GM21717 (cell line): ENCODE measurements at regions not wholly inside any gene's neighbourhood (a gene's known extent, or its start where the extent isn't known, plus 50 kb on each side); places are given as distances from the start of the nearest gene placed in this dataset.
A peak's percentile ranks its signal among the peaks of the same experiment; 100 is the strongest.

Experiments used
- ATAC-seq: cut with Tn5 transposase; IDR thresholded peaks from one replicate; pipeline ENCODE4 v1.9.1; 2021; ENCODE audit warnings: mild to moderate bottlenecking, moderate library complexity; ENCODE audit not compliant: unreplicated experiment

DNA sequence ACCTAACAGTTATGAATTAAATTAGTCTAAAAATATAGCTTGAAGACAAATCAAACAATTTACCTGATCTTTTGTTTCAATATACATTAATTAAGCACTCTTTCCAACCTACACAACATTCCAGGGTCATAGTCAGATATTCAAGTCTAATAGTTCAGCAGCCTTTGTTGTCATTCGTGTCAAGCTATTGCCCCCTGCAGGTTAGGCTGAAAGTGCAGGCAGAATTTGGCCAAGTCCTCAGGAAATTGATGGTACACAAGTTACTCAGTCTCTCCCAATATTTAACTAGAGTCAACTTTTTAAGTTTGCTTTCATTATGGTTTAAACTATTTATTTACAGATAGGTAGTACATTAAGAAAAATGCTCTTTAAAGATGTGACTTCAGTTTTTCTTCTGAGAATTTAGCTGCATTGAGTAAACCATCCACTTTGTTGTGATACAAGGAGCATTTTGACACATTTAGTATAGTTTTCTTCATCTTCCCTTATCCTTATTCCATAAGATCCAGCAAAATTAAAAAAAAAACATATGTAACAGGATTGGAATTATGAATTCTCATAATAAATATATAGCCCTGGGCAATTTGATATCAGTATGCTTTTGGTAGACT lies 130.3 kb upstream of the DPYD start:
- peak; percentile 51 for ATAC-seq

DNA sequence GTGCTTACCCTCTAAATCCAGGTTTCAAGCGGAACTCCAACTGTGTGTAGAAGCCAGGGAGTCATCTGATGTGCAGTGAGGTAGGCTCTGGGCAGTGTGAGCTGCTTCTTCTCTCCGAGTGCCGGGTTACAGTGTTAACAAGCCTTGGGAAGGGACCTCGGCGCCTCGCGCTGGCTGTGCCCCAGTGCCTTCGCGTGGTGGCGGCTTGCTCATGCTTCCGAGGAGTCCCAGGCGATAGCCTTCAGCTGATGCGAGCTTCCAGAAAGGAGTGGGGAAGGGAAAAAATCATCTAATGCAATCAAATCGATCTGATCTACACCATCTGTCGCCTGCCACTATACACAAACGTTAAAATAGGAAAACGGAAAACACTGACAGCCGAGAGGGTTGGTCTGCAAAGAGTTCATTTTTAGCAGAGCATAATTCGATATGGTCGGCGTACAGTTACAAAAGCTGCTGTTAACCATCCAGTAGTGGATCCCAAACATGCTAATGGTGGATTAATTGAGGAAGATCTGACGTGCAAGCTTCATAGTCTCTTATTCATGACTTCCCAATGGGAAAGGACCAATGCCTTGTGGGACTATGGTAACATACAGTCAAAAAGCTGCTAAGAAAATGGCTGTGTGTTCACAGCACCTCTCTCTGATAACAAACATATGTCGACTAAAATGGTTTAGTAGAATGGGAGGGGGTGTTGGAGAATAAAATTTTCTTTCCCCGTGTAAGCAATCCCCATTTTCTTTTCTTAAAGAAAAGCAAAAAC lies 128.7 kb upstream of the DPYD start:
- no peak for ATAC-seq

DNA sequence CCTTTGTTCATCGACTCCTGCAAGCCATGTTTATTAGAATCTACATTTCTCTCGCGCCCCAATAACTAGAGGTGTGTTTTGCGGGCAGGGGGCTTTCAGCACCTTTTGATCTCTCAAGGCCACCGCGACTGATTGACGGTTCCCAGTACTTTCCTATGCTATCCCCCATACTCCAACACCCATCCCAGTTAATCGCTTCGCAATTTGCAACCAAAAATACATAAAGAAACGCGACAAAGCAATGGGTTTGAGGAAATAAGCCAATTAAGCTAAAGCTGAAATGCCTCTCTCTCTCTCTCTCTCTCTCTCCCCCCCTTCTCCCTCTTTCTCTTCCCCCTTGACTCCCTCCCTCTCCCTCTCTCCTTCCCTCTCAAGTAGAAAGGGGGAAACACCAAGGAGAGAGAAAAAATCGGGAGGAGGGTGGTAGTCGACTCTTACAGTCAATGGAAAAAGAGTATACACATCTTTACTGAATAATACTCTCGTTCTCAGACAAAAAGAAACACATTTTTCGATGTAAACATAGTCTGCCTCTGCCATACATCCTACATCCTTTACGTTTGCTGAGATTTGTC lies 128.0 kb upstream of the DPYD start:
- ATAC-seq: no peak

DNA sequence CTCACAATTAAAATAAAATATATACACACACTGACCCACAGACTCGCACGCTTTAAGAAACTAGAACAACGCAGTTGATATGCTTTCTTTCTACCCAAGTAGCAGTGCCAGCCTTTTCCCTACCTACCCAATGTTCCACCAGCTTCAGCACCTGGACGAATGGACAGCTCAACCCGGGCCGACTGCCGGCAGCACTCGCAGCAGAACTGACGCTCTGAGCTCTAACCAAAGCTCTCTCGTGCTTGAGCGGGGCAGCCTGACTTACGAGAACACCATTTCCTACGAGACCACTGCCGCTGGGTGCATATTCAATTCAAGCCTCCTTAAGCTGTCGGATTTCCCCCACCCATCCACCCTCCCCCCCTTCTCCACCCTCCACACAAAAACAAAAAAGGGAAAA lies 127.4 kb upstream of the DPYD start:
- no peak for ATAC-seq

DNA sequence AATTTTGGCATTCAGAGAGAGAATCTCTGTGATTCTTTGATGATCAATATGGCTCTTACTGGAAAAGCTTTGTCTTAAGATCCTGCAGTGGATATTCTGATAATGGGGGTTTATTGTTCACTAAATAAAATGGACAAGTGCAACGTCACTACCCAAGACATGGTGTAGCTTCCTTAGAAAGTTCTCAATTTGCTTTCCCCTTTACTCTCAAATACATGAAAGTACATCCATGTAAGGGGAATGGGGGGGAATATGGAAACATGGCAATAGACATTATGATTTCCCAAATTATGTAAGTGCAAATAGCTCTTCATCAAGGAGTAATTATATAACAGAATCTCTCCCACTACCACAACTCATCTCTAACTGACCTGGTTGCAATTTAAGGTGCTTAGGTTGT lies 126.3 kb upstream of the DPYD start:
- ATAC-seq: no peak

DNA sequence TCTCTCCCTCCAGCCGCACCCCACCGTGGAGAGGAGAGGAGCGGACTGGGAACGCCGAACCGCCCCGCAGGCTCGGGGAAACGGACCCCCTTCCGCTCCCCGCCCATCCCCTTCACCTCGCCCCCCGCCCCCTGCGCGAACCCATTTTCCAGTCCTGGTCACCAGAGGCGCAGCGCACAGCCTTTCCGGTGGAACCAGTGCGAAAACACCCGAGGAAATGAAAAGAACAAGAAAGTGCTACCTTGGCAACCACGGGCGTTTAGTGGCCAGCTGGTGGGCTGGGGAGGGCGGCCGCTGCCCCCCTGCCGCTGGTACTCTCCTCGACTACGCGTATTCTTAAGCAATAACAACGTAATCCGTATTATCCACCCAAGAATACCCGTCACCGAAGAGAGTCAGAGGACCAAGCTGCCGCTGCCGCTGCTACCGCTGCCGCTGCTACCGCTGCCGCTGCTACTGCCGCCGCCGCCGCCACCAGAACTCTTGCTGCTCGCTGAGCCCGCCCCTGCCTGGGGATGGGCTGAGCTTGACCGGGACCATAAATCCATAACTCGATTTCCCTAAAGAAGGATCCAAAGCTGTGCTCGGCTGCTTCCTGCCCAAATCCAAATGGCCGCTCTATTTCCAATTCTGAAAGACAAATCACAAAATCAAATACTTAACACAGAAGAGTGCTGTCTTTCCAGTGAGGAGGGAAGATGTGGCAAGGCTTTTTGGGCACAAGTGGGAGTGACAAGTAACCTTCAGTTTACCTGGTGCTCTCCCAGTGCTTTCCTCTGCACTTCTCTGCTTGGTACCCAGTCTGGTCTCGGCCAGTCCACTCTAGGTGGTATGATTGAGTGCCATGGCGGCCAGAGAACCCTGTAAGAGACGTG lies 125.2 kb upstream of the DPYD start:
- ATAC-seq: no peak

DNA sequence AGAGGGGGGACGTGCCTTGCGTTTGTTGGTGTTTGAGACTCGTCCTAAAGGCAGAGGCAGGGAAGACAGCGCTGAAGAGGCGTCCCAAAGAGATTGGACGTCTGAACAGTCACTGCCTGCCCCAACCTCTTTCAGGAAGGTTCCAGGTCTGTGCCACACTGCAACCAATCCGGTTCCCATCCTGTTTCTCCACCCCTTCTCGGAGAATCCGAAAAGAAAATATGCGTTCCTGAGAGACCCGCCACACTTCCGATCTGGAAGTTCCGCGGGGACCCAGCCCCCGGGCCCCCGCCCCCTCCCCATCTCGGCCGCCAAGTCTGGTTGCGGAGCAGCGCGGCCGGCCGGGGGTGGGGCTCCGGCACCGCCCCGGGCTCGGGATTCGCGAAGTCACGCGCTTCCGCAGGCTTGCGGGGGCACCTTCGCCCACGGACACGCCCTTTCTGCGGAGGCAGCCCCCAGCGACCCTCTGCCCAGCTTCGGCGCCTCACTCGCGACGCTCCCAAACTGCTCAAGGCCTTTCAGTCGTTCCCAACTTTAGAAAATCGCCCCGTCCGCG lies 124.5 kb upstream of the DPYD start:
- ATAC-seq: no peak

DNA sequence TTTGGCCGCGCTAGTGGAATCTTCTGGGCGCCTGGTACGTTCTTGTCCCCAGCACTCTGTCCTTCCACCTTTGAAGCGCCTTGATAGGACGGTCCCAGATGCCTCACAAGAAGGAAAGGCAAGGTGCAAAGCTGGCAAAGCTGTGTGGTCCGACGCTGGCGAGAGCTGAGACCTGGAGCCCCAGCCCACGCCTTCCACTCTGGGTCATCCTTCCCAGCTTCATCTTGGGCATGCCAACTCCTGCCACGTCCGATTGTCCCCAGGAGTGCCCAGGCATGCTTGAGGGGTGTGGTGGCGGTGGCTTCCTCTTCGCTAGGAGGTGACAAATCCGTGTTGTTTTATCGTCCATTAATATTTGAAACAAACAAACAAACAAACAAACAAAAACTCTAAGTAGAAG lies 123.9 kb upstream of the DPYD start:
- ATAC-seq: no peak

DNA sequence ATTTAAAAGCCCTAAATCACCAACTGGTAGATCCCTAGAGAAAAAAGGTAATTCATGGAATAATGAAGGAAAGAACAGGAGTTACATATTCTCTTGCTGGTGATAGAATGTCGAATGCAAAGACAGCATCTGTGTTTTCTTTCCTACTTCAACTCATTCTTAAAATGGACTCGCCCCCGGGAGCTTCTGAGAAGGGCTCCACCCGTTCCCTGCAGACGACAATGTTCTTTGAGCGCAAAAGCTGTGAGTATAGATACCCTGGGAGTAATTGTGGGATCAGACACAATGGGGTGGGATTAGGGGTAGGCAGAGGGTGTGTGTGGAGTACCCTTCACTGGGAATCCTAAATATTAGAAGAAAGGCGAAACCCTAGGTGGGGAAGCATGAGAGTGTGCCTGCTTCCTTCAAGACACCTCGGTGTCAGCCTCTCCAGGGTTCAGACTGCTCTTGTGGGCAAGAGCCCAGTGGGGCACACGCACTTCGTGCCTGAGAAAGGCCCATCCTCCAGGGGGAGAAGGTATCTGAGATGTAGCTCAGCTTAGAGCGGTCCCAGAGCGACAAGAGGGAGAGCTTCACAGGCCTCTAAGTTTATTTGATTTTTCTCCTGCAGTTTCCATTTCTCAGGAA lies 123.3 kb upstream of the DPYD start:
- no peak for ATAC-seq

DNA sequence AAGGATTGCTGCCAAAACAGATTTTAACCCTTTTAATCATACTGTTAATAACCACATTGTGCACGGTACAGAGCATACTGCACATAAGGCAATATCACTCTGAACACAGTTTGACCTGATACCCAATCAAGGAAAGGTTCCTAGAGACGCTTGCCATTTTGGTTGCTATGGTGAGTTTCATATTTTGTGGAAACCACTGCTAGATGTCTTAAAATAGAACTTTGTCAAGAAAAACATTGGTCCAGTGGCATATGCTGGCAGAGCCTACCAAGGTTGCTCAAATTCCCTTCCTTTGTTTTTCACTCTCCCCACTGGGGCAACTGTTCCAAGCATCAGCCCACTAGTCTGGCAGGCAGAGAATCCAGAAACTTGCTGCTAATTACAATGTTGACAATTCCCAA lies 114.8 kb upstream of the DPYD start:
- ATAC-seq: no peak

DNA sequence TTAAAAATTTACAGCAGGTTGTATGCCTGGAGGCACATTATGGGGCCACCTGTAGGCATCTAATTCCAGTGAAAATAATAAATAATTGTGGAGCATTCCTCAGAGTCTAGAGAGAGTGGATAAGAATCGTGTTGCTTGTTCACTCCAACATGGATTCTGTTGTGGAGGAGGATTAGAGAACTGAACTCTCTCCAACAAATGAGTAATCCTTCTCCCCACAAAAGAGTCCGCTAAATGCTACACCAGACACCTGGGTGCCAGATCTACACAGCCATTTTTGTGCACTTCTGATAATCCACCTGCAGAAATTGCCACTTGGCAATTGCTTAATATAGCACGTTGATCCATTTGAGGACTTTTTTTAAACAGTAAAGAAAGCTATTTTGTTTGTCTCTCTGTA lies 113.7 kb upstream of the DPYD start:
- no peak for ATAC-seq

DNA sequence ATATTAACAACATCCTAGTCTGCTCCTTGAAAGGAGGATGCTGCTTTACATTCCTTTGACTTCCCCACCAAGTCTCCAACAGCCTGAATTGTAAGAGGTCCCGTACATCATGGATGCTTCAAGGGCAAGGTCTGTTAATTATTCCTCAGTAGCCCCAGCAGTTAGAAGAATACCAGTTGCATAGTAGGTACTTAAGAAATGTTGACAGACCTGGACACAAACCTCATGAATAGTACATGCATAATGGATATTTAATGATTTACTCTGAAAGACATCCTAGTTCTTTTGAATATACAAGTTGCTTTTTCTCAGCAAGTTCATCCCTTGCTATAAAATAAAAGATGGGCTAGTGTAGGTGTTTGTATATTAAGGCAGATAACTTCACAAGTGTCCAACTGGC lies 112.1 kb upstream of the DPYD start:
- no peak for ATAC-seq

DNA sequence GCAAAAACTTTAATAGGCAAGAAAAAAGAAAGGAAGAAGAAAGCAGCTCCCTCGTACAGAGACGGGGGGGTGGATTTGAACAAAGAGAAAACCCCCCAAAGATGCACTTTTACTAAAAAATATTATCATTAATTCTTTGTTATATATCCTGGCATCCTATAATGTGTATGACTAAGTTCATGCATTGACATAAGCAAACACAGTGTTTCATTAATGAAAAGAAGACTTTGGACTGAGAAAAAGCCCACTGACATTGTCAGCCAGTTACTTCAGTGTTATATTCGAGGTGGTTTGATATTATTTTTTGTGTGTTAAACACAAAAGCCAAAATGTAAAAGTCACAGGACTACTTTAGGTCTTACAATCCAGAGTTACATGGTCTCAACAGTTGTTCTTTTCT lies 110.1 kb upstream of the DPYD start:
- no peak for ATAC-seq

DNA sequence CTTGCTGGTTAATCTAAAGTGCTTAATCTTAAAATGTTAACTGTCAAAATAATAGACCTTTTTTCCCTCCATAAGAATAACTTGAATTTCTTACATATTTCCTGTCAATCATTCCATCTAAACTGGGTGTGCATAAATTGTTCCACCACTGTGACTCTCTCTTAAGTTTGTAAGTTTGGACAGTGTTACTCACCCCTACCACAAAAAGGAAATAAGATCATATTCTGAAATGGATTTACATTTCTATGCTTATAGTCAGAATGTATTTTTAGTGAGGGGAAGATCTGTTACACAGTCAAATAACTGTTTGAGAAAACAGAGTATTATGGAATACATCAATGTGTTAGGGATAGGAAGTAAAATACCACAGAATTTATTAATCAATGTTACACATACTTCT lies 109.6 kb upstream of the DPYD start:
- ATAC-seq: no peak

DNA sequence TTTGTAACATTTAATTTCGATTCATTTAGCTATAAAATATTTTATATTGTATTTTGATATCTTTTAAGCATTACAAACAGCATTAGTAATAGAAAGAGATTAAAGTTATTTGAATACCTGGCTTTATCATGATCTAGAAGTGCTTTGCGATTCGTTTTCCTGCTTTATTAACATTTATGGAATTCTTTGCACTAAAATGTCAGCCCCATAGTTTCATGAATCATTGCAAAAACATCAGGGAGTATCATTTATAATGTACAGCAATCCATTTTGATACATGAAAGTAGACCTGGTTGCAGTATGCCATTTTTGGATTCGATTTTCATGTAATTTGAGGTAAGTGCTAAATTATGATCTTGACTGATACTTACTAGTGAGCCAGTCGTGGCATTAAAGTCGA lies 108.0 kb upstream of the DPYD start:
- ATAC-seq: no peak

DNA sequence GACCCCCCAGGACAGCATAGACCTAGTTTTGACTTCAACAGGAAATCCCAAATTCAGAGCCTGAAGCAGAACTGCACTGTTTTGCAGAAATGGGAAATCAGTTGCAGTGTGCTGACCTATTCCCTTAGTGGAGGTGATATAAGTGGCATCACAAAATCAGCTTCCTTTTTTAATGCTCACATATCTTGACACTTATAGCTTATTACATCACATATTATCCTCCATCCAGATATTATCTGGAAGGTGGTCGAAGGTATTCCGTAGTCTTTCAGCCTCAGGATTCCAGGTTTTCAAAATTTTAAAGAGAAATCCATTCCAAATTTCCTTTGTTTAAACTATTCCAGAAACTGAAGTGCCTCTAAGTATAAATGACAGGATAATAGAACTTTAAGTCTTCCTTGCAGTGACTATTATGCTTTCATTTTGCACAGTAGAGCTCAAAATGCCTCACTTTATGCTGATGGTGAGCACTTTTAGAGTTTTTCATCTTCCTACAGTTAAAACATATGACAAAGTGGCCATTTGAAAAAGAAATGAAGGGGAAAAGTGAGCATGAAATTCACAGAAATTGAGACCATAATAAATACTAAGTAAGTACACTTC lies 106.4 kb upstream of the DPYD start:
- no peak for ATAC-seq

DNA sequence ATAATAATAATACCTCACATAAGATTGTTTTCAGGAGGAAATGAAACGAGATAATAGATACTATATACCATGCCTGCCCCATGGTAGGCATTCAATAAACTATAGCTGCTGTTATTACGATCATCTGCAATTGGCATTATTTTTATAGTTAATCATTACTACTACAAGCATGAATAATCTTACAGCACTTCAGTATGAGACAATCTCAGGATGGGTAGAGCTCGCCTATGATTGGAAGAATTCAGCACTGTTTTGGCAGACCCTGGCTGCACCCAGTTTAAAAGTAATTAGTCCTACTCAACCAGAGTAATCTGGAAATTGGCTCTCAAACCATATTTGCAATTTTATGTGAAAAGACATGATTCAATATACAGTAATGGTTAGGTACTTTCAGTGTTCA lies 105.0 kb upstream of the DPYD start:
- no peak for ATAC-seq

DNA sequence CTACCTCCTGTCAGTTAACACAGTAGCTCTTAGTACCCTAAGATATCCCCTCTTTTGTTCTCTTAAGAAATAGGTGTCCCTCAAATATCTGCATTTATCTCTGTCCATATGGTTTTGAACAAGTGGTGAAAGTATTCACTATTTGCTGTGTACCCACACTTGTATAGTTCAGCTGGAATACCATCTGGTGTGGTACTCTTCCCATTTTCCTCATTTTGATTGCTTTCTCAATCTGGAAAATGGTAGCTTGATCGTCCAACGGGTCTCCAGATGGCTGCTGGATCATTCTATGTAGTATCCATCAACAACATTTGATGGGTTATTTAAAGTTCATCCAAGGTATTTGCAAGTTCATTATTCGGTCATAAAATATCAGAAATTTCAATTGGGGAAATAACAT lies 100.3 kb upstream of the DPYD start:
- no peak for ATAC-seq

DNA sequence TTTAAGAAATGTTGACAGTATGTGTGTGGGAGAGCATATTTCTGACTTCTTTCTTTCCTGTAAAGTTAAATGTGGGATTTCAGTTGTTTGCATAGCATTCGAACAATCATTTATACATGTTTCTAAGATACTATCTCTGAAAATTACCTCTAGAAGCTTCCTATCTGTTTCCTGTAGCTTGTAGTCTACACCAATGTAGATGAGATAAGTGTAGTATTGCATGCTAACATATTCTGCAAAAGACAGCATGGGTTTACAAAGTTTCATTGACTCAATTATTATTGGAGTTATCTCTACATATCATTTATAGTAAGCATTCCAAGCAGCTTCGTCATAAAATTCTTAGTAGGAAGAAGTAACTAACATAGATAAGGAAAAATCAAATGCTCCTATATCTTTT lies 98.9 kb upstream of the DPYD start:
- ATAC-seq: no peak

DNA sequence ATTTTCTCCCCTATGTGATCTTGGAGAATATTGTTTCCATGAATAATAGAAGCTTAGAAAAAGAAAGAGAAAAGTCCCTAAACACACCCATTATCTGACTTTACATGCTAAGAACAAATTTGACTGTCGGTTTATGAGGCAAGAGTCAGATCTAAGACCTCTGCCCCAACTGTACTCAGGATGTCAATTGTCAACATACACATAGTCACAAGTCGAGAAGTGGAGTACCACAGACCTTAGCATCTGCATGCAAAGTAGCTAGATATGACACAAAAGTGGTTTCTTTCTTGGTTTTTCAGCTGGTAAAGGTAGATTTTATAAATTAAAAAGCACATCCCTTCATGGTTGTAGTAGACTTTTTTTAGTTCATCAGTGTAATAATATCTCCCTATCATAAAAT lies 97.2 kb upstream of the DPYD start:
- ATAC-seq: no peak
